Astrocyte (in vitro differentiated cells and primary cell): ENCODE measurements at regions not wholly inside any gene's neighbourhood (a gene's known extent, or its start where the extent isn't known, plus 50 kb on each side); places are given as distances from the start of the nearest gene placed in this dataset.

Source experiments
- DNase-seq: peaks from one replicate; pipeline ENCODE4 v3.0.0-alpha.2; 2010; ENCODE audit warnings: low read depth
- FAIRE-seq: peaks from 2 replicates; lab custom pipeline; 2011; peaks lifted over from hg19 to GRCh38; lab: Jason Lieb, UNC
- H2AFZ ChIP-seq: 2 replicates; pipeline ENCODE4 v1.6.0; 2012; ENCODE audit warnings: low read depth, low read length, inconsistent platforms
- H3K27ac ChIP-seq: 2 replicates; pipeline ENCODE4 v1.5.1; 2011; ENCODE audit warnings: low read depth, low read length, inconsistent platforms
- H3K27me3 ChIP-seq: 2 replicates; pipeline ENCODE4 v1.6.0; 2011; ENCODE audit warnings: low read length, inconsistent platforms; ENCODE audit not compliant: insufficient read depth
- H3K36me3 ChIP-seq: 2 replicates; pipeline ENCODE4 v1.5.1; 2011; ENCODE audit warnings: low read length, inconsistent platforms; ENCODE audit not compliant: insufficient read depth
- H3K4me1 ChIP-seq: 2 replicates; pipeline ENCODE4 v1.5.1; 2011; ENCODE audit warnings: low read length, inconsistent platforms; ENCODE audit not compliant: insufficient read depth
- H3K4me2 ChIP-seq: 2 replicates; pipeline ENCODE4 v1.6.0; 2012; ENCODE audit warnings: low read length, inconsistent platforms
- H3K4me3 ChIP-seq: 2 replicates; pipeline ENCODE4 v1.5.1; 2011; ENCODE audit warnings: low read depth, mild to moderate bottlenecking, low read length, inconsistent platforms; ENCODE audit not compliant: insufficient read depth
- H3K79me2 ChIP-seq: 2 replicates; pipeline ENCODE4 v1.6.0; 2012; ENCODE audit warnings: mild to moderate bottlenecking, low read length, inconsistent platforms; ENCODE audit not compliant: insufficient read depth
- H3K9ac ChIP-seq: 2 replicates; pipeline ENCODE4 v1.6.0; 2012; ENCODE audit warnings: mild to moderate bottlenecking, low read length, inconsistent platforms
- H3K9me3 ChIP-seq: 2 replicates; pipeline ENCODE4 v1.5.1; 2012; ENCODE audit warnings: low read depth, mild to moderate bottlenecking, low read length, inconsistent platforms; ENCODE audit not compliant: insufficient read depth
- H4K20me1 ChIP-seq: 2 replicates; pipeline ENCODE4 v1.6.0; 2012; ENCODE audit warnings: low read length, inconsistent platforms; ENCODE audit not compliant: insufficient read depth
- H3K27ac Mint-ChIP-seq: one replicate; pipeline ENCODE4 v1.8.0; 2021; ENCODE audit warnings: mild to moderate bottlenecking, mixed read lengths; ENCODE audit not compliant: unreplicated experiment
- H3K27me3 Mint-ChIP-seq: one replicate; pipeline ENCODE4 v1.8.0; 2021; ENCODE audit warnings: low read depth, mixed read lengths; ENCODE audit not compliant: unreplicated experiment
- H3K36me3 Mint-ChIP-seq: one replicate; pipeline ENCODE4 v1.8.0; 2021; ENCODE audit warnings: low read depth, mixed read lengths; ENCODE audit not compliant: unreplicated experiment
- H3K4me1 Mint-ChIP-seq: one replicate; pipeline ENCODE4 v1.8.0; 2021; ENCODE audit warnings: low read depth, mixed read lengths; ENCODE audit not compliant: unreplicated experiment
- H3K4me3 Mint-ChIP-seq: one replicate; pipeline ENCODE4 v1.8.0; 2021; ENCODE audit warnings: mild to moderate bottlenecking, moderate library complexity, mixed read lengths; ENCODE audit not compliant: unreplicated experiment
- H3K9me3 Mint-ChIP-seq: one replicate; pipeline ENCODE4 v1.8.0; 2021; ENCODE audit warnings: mild to moderate bottlenecking, mixed read lengths; ENCODE audit not compliant: unreplicated experiment
- EZH2 ChIP-seq: IDR thresholded peaks from 2 replicates; pipeline ENCODE4 v1.6.1; 2012; ENCODE audit warnings: mild to moderate bottlenecking, low read length, inconsistent platforms; ENCODE audit not compliant: insufficient read depth
- TF ChIP-seq, protein P1 (sequence below): IDR thresholded peaks from 2 replicates; pipeline ENCODE4 v1.5.1; 2011; ENCODE audit warnings: low read depth, mild to moderate bottlenecking, inconsistent platforms, low read length, moderate library complexity; ENCODE audit not compliant: insufficient read depth

DNA sequence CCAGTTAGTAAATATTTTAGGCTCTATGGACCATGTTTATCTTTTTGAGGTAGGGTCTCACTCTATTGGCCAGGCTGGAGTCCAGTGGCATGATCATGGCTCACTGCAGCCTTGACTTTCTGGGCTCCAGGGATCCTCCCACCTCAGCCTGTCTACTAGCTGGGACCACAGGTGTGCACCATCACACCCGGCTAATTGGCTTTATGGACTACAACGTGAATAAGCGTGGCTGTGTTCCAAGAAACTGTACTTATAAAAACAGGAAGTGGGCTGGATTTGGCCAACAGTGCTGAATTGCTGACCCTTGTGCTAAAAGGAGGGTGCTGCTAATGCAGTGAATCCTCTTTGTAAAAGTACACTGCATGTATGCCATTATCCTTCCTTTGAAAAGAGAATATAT lies 111.7 kb upstream of the CDK13 start:
- no peak overlapping the region for H3K27ac Mint-ChIP-seq
- peaks cover 3% of the 10 kb centered on the region for H3K9me3 Mint-ChIP-seq
- H3K4me3 Mint-ChIP-seq, result no peak overlapping the region
- no peak overlapping the region for H3K27ac ChIP-seq
- H2AFZ ChIP-seq, result no peak overlapping the region
- no peaks in the 10 kb centered on the region for H3K79me2 ChIP-seq
- H3K27me3 Mint-ChIP-seq, result peaks cover 30% of the 10 kb centered on the region
- H3K36me3 ChIP-seq, result no peaks in the 10 kb centered on the region
- no peak for FAIRE-seq
- H3K36me3 Mint-ChIP-seq, result peaks cover 2% of the 10 kb centered on the region
- H4K20me1 ChIP-seq, result no peaks in the 10 kb centered on the region
- peaks cover 6% of the 10 kb centered on the region for H3K27me3 ChIP-seq
- DNase-seq, result peak; percentile 46
- no peaks in the 10 kb centered on the region for H3K9me3 ChIP-seq
- no peak overlapping the region for H3K9ac ChIP-seq
- H3K4me2 ChIP-seq, result no peak overlapping the region
- TF ChIP-seq, protein P1, sequence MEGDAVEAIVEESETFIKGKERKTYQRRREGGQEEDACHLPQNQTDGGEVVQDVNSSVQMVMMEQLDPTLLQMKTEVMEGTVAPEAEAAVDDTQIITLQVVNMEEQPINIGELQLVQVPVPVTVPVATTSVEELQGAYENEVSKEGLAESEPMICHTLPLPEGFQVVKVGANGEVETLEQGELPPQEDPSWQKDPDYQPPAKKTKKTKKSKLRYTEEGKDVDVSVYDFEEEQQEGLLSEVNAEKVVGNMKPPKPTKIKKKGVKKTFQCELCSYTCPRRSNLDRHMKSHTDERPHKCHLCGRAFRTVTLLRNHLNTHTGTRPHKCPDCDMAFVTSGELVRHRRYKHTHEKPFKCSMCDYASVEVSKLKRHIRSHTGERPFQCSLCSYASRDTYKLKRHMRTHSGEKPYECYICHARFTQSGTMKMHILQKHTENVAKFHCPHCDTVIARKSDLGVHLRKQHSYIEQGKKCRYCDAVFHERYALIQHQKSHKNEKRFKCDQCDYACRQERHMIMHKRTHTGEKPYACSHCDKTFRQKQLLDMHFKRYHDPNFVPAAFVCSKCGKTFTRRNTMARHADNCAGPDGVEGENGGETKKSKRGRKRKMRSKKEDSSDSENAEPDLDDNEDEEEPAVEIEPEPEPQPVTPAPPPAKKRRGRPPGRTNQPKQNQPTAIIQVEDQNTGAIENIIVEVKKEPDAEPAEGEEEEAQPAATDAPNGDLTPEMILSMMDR, result no peak
- TF ChIP-seq EZH2, result no peak
- no peak overlapping the region for H3K4me3 ChIP-seq
- no peaks in the 10 kb centered on the region for H3K4me1 Mint-ChIP-seq
- no peaks in the 10 kb centered on the region for H3K4me1 ChIP-seq

DNA sequence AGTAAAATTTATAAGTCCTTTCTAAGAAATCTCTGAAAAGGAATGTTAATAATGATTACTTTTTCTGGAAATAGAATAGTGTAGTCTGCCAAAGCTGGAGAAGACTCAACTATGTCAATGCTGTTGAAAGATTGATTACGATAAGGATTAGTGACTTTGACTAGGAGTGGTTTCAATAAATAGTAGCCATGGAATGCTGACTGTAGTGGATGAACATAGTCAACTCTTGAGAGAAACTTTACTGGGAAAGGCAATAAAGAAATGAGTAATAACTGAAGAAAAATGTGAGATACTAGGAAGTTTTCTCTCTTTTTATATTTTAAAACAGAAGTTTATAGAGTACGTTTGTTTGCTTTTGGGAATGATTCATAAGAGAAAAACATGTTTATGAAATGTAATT lies 105.0 kb upstream of the CDK13 start:
- Histone ChIP-seq H4K20me1 (no peaks in the 10 kb centered on the region), H3K4me2 (no peak overlapping the region), H3K9me3 (no peaks in the 10 kb centered on the region), H3K27me3 (no peaks in the 10 kb centered on the region), H2AFZ (no peak overlapping the region), H3K79me2 (no peaks in the 10 kb centered on the region), H3K4me3 (no peak overlapping the region), H3K4me1 (no peaks in the 10 kb centered on the region), H3K9ac (no peak overlapping the region), H3K36me3 (no peaks in the 10 kb centered on the region), H3K27ac (no peak overlapping the region)
- DNase-seq, result no peak
- TF ChIP-seq EZH2, result no peak
- TF ChIP-seq, protein P1, result no peak
- Mint-ChIP-seq H3K27me3 (peaks cover 9% of the 10 kb centered on the region), H3K9me3 (peaks cover 3% of the 10 kb centered on the region), H3K27ac (no peak overlapping the region), H3K4me3 (no peak overlapping the region), H3K4me1 (peaks cover 5% of the 10 kb centered on the region), H3K36me3 (no peaks in the 10 kb centered on the region)
- FAIRE-seq, result no peak

DNA sequence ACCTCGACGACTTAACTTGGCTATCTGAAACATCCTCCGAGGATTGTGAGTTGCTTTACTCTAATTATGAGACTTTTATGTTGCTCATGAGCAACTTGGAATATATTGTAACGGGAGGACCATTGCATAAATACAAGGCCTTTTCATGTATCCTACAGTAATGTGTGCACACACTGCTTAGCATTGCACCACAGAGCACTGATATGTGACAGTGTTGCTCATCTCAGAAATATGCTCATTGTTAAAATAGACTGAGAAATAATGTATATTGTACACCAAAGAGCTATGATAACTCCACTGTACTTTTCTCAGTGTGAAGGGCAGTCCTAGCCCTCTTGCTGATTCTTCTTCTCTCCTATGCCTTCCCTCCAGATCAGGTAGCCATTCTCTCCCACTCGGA lies 102.8 kb upstream of the CDK13 start:
- no peak overlapping the region for H3K9ac ChIP-seq
- DNase-seq, result no peak
- H3K36me3 Mint-ChIP-seq, result no peaks in the 10 kb centered on the region
- H3K4me1 Mint-ChIP-seq, result peaks cover 5% of the 10 kb centered on the region
- H3K4me3 Mint-ChIP-seq, result no peak overlapping the region
- H3K27ac Mint-ChIP-seq, result no peak overlapping the region
- H3K36me3 ChIP-seq, result no peaks in the 10 kb centered on the region
- H3K9me3 Mint-ChIP-seq, result no peaks in the 10 kb centered on the region
- H3K27ac ChIP-seq, result no peak overlapping the region
- TF ChIP-seq EZH2, result no peak
- TF ChIP-seq, protein P1, result no peak
- H3K27me3 Mint-ChIP-seq, result peaks cover 9% of the 10 kb centered on the region
- H3K4me3 ChIP-seq, result no peak overlapping the region
- no peaks in the 10 kb centered on the region for H4K20me1 ChIP-seq
- H3K79me2 ChIP-seq, result no peaks in the 10 kb centered on the region
- no peaks in the 10 kb centered on the region for H3K27me3 ChIP-seq
- FAIRE-seq, result no peak
- no peak overlapping the region for H3K4me2 ChIP-seq
- no peak overlapping the region for H2AFZ ChIP-seq
- H3K9me3 ChIP-seq, result no peaks in the 10 kb centered on the region
- no peaks in the 10 kb centered on the region for H3K4me1 ChIP-seq
